ENCODE measurements at regions not wholly inside any gene's neighbourhood (a gene's known extent, or its start where the extent isn't known, plus 50 kb on each side); places are given as distances from the start of the nearest gene placed in this dataset.

- Histone ChIP-seq H3K4me3 (ENCODE audit: low read depth, low read length) (no peak overlapping the region), H3K4me1 (ENCODE audit: control insufficient read depth, insufficient read depth, low read length, unreplicated experiment) (peaks cover 4% of the 10 kb centered on the region), H3K27me3 (ENCODE audit: insufficient read depth, low read length) (no peaks in the 10 kb centered on the region), H3K27ac (ENCODE audit: low read depth, low read length) (no peak overlapping the region), H3K79me2 (ENCODE audit: control insufficient read depth, insufficient read depth, low read length, unreplicated experiment) (no peaks in the 10 kb centered on the region), H2AFZ (ENCODE audit: low read length, unreplicated experiment) (no peak overlapping the region), H3K36me3 (ENCODE audit: insufficient read depth, low read length) (no peaks in the 10 kb centered on the region)
These were observed 178.6 kb downstream of the DUSP6 start for GRCh38 chr12:89173678-89174077.

GRCh38 chr12:89173096-89173495 is 179.2 kb downstream of the DUSP6 start:
- H2AFZ ChIP-seq (ENCODE audit: low read length, unreplicated experiment) = no peak overlapping the region
- H3K27me3 ChIP-seq (ENCODE audit: insufficient read depth, low read length) = no peaks in the 10 kb centered on the region
- H3K4me1 ChIP-seq (ENCODE audit: control insufficient read depth, insufficient read depth, low read length, unreplicated experiment) = peaks cover 7% of the 10 kb centered on the region
- no peaks in the 10 kb centered on the region for H3K36me3 ChIP-seq (ENCODE audit: insufficient read depth, low read length)
- no peak overlapping the region for H3K4me3 ChIP-seq (ENCODE audit: low read depth, low read length)
- no peaks in the 10 kb centered on the region for H3K79me2 ChIP-seq (ENCODE audit: control insufficient read depth, insufficient read depth, low read length, unreplicated experiment)
- no peak overlapping the region for H3K27ac ChIP-seq (ENCODE audit: low read depth, low read length)

GRCh38 chr12:89172224-89172623 is 180.1 kb downstream of the DUSP6 start:
- no peak overlapping the region for H3K4me3 ChIP-seq (ENCODE audit: low read depth, low read length)
- no peak overlapping the region for H2AFZ ChIP-seq (ENCODE audit: low read length, unreplicated experiment)
- peaks cover 7% of the 10 kb centered on the region for H3K4me1 ChIP-seq (ENCODE audit: control insufficient read depth, insufficient read depth, low read length, unreplicated experiment)
- no peak overlapping the region for H3K27ac ChIP-seq (ENCODE audit: low read depth, low read length)
- no peaks in the 10 kb centered on the region for H3K27me3 ChIP-seq (ENCODE audit: insufficient read depth, low read length)
- H3K36me3 ChIP-seq (ENCODE audit: insufficient read depth, low read length) = no peaks in the 10 kb centered on the region
- H3K79me2 ChIP-seq (ENCODE audit: control insufficient read depth, insufficient read depth, low read length, unreplicated experiment) = no peaks in the 10 kb centered on the region

- Histone ChIP-seq H3K4me3 (ENCODE audit: low read depth, low read length) (no peak overlapping the region), H3K27me3 (ENCODE audit: insufficient read depth, low read length) (no peaks in the 10 kb centered on the region), H3K36me3 (ENCODE audit: insufficient read depth, low read length) (no peaks in the 10 kb centered on the region), H3K79me2 (ENCODE audit: control insufficient read depth, insufficient read depth, low read length, unreplicated experiment) (no peaks in the 10 kb centered on the region), H3K4me1 (ENCODE audit: control insufficient read depth, insufficient read depth, low read length, unreplicated experiment) (peaks cover 25% of the 10 kb centered on the region), H3K27ac (ENCODE audit: low read depth, low read length) (no peak overlapping the region), H2AFZ (ENCODE audit: low read length, unreplicated experiment) (no peak overlapping the region)
These were observed 183.0 kb downstream of the DUSP6 start for GRCh38 chr12:89169321-89169720.

- Histone ChIP-seq H3K27ac (ENCODE audit: low read depth, low read length) (no peak overlapping the region), H3K4me1 (ENCODE audit: control insufficient read depth, insufficient read depth, low read length, unreplicated experiment) (peaks cover 32% of the 10 kb centered on the region), H2AFZ (ENCODE audit: low read length, unreplicated experiment) (no peak overlapping the region), H3K36me3 (ENCODE audit: insufficient read depth, low read length) (no peaks in the 10 kb centered on the region), H3K27me3 (ENCODE audit: insufficient read depth, low read length) (no peaks in the 10 kb centered on the region), H3K4me3 (ENCODE audit: low read depth, low read length) (no peak overlapping the region), H3K79me2 (ENCODE audit: control insufficient read depth, insufficient read depth, low read length, unreplicated experiment) (no peaks in the 10 kb centered on the region)
These were observed 184.3 kb downstream of the DUSP6 start for GRCh38 chr12:89167986-89168385.

GRCh38 chr12:89166525-89166934 is 185.8 kb downstream of the DUSP6 start:
- Histone ChIP-seq H3K36me3 (ENCODE audit: insufficient read depth, low read length) (no peaks in the 10 kb centered on the region), H3K27ac (ENCODE audit: low read depth, low read length) (peak overlapping the region; percentile 94), H2AFZ (ENCODE audit: low read length, unreplicated experiment) (peak overlapping the region; percentile 75), H3K4me1 (ENCODE audit: control insufficient read depth, insufficient read depth, low read length, unreplicated experiment) (peaks cover 43% of the 10 kb centered on the region), H3K79me2 (ENCODE audit: control insufficient read depth, insufficient read depth, low read length, unreplicated experiment) (no peaks in the 10 kb centered on the region), H3K4me3 (ENCODE audit: low read depth, low read length) (peak overlapping the region; percentile 4; the same call in 1 of the 2 replicates), H3K27me3 (ENCODE audit: insufficient read depth, low read length) (no peaks in the 10 kb centered on the region)

- peaks cover 47% of the 10 kb centered on the region for H3K4me1 ChIP-seq (ENCODE audit: control insufficient read depth, insufficient read depth, low read length, unreplicated experiment)
These were observed 186.2 kb downstream of the DUSP6 start for GRCh38 chr12:89166121-89166520.

GRCh38 chr12:89165703-89166102 is 186.6 kb downstream of the DUSP6 start:
- Histone ChIP-seq H3K36me3 (ENCODE audit: insufficient read depth, low read length) (no peaks in the 10 kb centered on the region), H3K27ac (ENCODE audit: low read depth, low read length) (peak overlapping the region; percentile 94), H3K4me1 (ENCODE audit: control insufficient read depth, insufficient read depth, low read length, unreplicated experiment) (peaks cover 50% of the 10 kb centered on the region)

More at GRCh38 chr12:89166121-89166520, 186.2 kb downstream of the DUSP6 start:
- Histone ChIP-seq H3K27me3 (ENCODE audit: insufficient read depth, low read length) (no peaks in the 10 kb centered on the region), H3K4me3 (ENCODE audit: low read depth, low read length) (no peak overlapping the region), H3K36me3 (ENCODE audit: insufficient read depth, low read length) (no peaks in the 10 kb centered on the region), H2AFZ (ENCODE audit: low read length, unreplicated experiment) (no peak overlapping the region), H3K79me2 (ENCODE audit: control insufficient read depth, insufficient read depth, low read length, unreplicated experiment) (no peaks in the 10 kb centered on the region), H3K27ac (ENCODE audit: low read depth, low read length) (peak overlapping the region; percentile 94)

GRCh38 chr12:89163918-89164317 is 188.4 kb downstream of the DUSP6 start:
- H3K4me1 ChIP-seq (ENCODE audit: control insufficient read depth, insufficient read depth, low read length, unreplicated experiment) = peaks cover 58% of the 10 kb centered on the region
- no peaks in the 10 kb centered on the region for H3K36me3 ChIP-seq (ENCODE audit: insufficient read depth, low read length)
- peak overlapping the region; percentile 97; the same call in 1 of the 2 replicates for H3K27ac ChIP-seq (ENCODE audit: low read depth, low read length)
- H3K79me2 ChIP-seq (ENCODE audit: control insufficient read depth, insufficient read depth, low read length, unreplicated experiment) = no peaks in the 10 kb centered on the region
- no peaks in the 10 kb centered on the region for H3K27me3 ChIP-seq (ENCODE audit: insufficient read depth, low read length)
- H3K4me3 ChIP-seq (ENCODE audit: low read depth, low read length) = no peak overlapping the region
- H2AFZ ChIP-seq (ENCODE audit: low read length, unreplicated experiment) = no peak overlapping the region

More at GRCh38 chr12:89165703-89166102, 186.6 kb downstream of the DUSP6 start:
- Histone ChIP-seq H3K4me3 (ENCODE audit: low read depth, low read length) (no peak overlapping the region), H3K27me3 (ENCODE audit: insufficient read depth, low read length) (no peaks in the 10 kb centered on the region), H2AFZ (ENCODE audit: low read length, unreplicated experiment) (no peak overlapping the region), H3K79me2 (ENCODE audit: control insufficient read depth, insufficient read depth, low read length, unreplicated experiment) (no peaks in the 10 kb centered on the region)

- H3K27ac ChIP-seq (ENCODE audit: low read depth, low read length) = peak overlapping the region; percentile 97
- no peaks in the 10 kb centered on the region for H3K36me3 ChIP-seq (ENCODE audit: insufficient read depth, low read length)
- peak overlapping the region; percentile 54 for H2AFZ ChIP-seq (ENCODE audit: low read length, unreplicated experiment)
- no peaks in the 10 kb centered on the region for H3K27me3 ChIP-seq (ENCODE audit: insufficient read depth, low read length)
- H3K4me1 ChIP-seq (ENCODE audit: control insufficient read depth, insufficient read depth, low read length, unreplicated experiment) = peaks cover 53% of the 10 kb centered on the region
- H3K4me3 ChIP-seq (ENCODE audit: low read depth, low read length) = no peak overlapping the region
- H3K79me2 ChIP-seq (ENCODE audit: control insufficient read depth, insufficient read depth, low read length, unreplicated experiment) = no peaks in the 10 kb centered on the region
These were observed 189.6 kb downstream of the DUSP6 start for GRCh38 chr12:89162589-89163261.

- no peak overlapping the region for H3K4me3 ChIP-seq (ENCODE audit: low read depth, low read length)
- H2AFZ ChIP-seq (ENCODE audit: low read length, unreplicated experiment) = no peak overlapping the region
- no peaks in the 10 kb centered on the region for H3K36me3 ChIP-seq (ENCODE audit: insufficient read depth, low read length)
- peaks cover 59% of the 10 kb centered on the region for H3K4me1 ChIP-seq (ENCODE audit: control insufficient read depth, insufficient read depth, low read length, unreplicated experiment)
- H3K27me3 ChIP-seq (ENCODE audit: insufficient read depth, low read length) = no peaks in the 10 kb centered on the region
- H3K27ac ChIP-seq (ENCODE audit: low read depth, low read length) = peak overlapping the region; percentile 97
- H3K79me2 ChIP-seq (ENCODE audit: control insufficient read depth, insufficient read depth, low read length, unreplicated experiment) = no peaks in the 10 kb centered on the region
These were observed 190.7 kb downstream of the DUSP6 start for GRCh38 chr12:89161557-89161956.
